ENCODE measurements at regions not wholly inside any gene's neighbourhood (a gene's known extent, or its start where the extent isn't known, plus 50 kb on each side); places are given as distances from the start of the nearest gene placed in this dataset.

- TF ChIP-seq CTCF (IDR thresholded peaks at IDR 0.05) = no peak
- TF ChIP-seq POLR2A (IDR thresholded peaks at IDR 0.05) = no peak
Measured at GRCh38 chr5:10904862-10905432, 143.9 kb upstream of the DAP start.
